ENCODE measurements at regions not wholly inside any gene's neighbourhood (a gene's known extent, or its start where the extent isn't known, plus 50 kb on each side); places are given as distances from the start of the nearest gene placed in this dataset.
A peak's percentile ranks its signal among the peaks of the same experiment; 100 is the strongest.

GRCh38 chr5:172564883-172565282 lies 76.2 kb upstream of the NEURL1B start:
- Histone ChIP-seq H3K9me3 (replicated peaks) (no peaks in the 10 kb centered on the region), H3K27ac (no peak overlapping the region), H3K4me1 (replicated peaks) (no peaks in the 10 kb centered on the region), H3K27me3 (replicated peaks) (peaks cover 8% of the 10 kb centered on the region; the same call in 1 of the 2 replicates), H3K4me3 (no peak overlapping the region), H3K36me3 (no peaks in the 10 kb centered on the region)
- no peak for DNase-seq (ENCODE audit: low read depth in 1 of 2, low spot score in 2 of 2)

- peaks cover 8% of the 10 kb centered on the region; the same call in 1 of the 2 replicates for H3K27me3 ChIP-seq (replicated peaks)
- no peaks in the 10 kb centered on the region for H3K4me1 ChIP-seq (replicated peaks)
- H3K4me3 ChIP-seq: no peak overlapping the region
- no peaks in the 10 kb centered on the region for H3K9me3 ChIP-seq (replicated peaks)
- H3K36me3 ChIP-seq: no peaks in the 10 kb centered on the region
- no peak for DNase-seq (ENCODE audit: low read depth in 1 of 2, low spot score in 2 of 2)
- H3K27ac ChIP-seq: no peak overlapping the region
Measured at GRCh38 chr5:172564188-172564587, 76.9 kb upstream of the NEURL1B start.

GRCh38 chr5:172562443-172562842 lies 78.6 kb upstream of the NEURL1B start:
- H3K9me3 ChIP-seq (replicated peaks): no peaks in the 10 kb centered on the region
- DNase-seq (ENCODE audit: low read depth in 1 of 2, low spot score in 2 of 2): no peak
- H3K27me3 ChIP-seq (replicated peaks): peaks cover 8% of the 10 kb centered on the region; the same call in 1 of the 2 replicates
- H3K27ac ChIP-seq: no peak overlapping the region
- no peaks in the 10 kb centered on the region for H3K4me1 ChIP-seq (replicated peaks)
- no peaks in the 10 kb centered on the region for H3K36me3 ChIP-seq
- H3K4me3 ChIP-seq: no peak overlapping the region

GRCh38 chr5:172561151-172561550 lies 79.9 kb upstream of the NEURL1B start:
- Histone ChIP-seq H3K4me1 (replicated peaks) (no peaks in the 10 kb centered on the region), H3K36me3 (no peaks in the 10 kb centered on the region), H3K9me3 (replicated peaks) (no peaks in the 10 kb centered on the region), H3K27ac (no peak overlapping the region), H3K4me3 (no peak overlapping the region), H3K27me3 (replicated peaks) (peaks cover 8% of the 10 kb centered on the region; the same call in 1 of the 2 replicates)
- DNase-seq (ENCODE audit: low read depth in 1 of 2, low spot score in 2 of 2): no peak

DNA sequence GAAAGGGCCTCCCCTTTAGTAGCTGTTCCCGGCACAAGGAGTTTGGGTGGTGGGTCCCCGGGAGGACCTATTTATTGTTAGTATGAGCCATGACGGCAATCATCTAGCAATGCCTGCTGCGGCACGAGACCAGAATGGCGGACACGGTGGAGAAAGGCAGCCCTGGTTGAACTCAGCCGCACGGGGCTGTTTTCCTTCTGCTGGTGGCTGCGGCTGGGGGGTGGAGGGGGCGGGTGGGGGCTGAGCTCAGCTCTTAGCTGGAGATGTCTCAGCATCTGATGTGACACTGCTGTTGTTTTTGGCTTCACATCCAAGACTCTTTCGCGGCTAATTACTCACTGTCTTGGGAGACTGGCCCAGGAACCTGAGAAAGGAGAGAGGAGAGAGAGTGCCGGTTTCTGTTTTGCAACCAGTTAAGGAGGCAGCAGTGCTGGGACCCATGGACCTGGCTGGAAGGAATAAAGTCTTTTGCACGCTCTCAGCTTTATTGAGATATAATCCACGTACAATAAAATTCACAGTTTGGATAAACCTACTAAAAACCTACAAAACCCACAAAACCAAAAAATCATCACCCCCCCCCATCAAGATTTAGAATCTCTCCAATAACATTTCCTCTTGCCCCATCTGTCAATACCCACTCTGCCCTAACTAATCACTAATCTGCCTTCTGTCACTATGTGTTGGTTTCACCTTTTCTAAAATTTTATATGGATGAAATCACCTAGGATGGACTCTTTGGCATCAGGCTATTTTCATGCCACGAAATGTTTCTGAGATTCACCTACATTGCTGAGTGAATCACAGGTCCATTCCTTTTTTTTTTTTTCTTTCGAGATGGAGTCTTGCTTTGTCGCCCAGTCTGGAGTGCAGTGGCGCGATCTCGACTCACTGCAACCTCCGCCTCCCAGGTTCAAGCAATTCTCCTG lies 81.8 kb upstream of the NEURL1B start:
- Histone ChIP-seq H3K27ac (no peak overlapping the region), H3K9me3 (replicated peaks) (no peaks in the 10 kb centered on the region), H3K36me3 (no peaks in the 10 kb centered on the region), H3K27me3 (replicated peaks) (peaks cover under 1% of the 10 kb centered on the region; the same call in 1 of the 2 replicates), H3K4me1 (replicated peaks) (no peaks in the 10 kb centered on the region), H3K4me3 (no peak overlapping the region)
- DNase-seq (ENCODE audit: low read depth in 1 of 2, low spot score in 2 of 2): peak; percentile 59 to 78

DNA sequence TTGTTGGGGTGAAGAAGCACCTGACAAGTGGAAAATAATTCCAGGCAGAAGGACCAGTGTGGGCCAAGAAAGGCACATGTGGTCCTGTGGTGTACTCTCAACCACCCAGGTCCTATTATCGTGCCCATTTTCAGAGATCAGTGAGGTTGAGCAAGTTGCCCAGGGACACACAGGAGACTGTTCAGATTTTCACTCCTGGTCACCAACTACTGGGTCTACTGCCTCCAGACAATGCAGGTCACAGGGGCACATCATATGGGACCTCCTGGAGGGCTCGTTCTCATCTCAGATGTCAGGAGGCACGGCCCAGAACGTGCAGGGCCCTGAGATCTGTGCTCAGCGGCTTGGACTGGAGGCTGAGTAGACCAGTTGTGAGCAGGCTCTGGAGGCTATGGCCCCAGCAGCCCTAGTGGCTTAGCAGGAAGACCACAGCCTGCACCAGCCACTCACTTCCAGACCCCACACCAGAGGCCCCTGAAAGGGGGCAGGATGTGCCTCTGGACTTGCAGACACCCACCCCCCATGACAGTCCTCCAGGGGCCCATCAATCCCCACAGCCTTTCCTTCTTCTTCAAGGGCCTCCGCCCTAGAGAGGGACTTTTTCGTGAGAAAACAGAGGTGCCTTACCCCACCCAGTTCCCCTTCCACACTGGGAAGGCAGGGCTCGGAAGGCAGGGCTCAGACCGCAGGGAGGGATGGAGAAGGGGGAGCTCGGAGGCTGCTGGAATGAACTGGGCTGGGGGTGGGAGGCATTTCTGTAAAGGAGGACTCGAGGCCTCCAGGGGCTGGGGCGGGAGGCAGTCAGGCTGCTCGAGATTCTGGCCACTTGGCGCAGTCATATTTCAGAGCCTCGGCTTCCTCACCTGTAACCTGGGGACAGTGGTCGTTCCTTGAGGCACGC lies 82.7 kb upstream of the NEURL1B start:
- no peak for DNase-seq (ENCODE audit: low read depth in 1 of 2, low spot score in 2 of 2)
- Histone ChIP-seq H3K4me1 (replicated peaks) (no peaks in the 10 kb centered on the region), H3K36me3 (no peaks in the 10 kb centered on the region), H3K9me3 (replicated peaks) (no peaks in the 10 kb centered on the region), H3K27ac (no peak overlapping the region), H3K4me3 (no peak overlapping the region), H3K27me3 (replicated peaks) (no peaks in the 10 kb centered on the region; the same call in 1 of the 2 replicates)

DNA sequence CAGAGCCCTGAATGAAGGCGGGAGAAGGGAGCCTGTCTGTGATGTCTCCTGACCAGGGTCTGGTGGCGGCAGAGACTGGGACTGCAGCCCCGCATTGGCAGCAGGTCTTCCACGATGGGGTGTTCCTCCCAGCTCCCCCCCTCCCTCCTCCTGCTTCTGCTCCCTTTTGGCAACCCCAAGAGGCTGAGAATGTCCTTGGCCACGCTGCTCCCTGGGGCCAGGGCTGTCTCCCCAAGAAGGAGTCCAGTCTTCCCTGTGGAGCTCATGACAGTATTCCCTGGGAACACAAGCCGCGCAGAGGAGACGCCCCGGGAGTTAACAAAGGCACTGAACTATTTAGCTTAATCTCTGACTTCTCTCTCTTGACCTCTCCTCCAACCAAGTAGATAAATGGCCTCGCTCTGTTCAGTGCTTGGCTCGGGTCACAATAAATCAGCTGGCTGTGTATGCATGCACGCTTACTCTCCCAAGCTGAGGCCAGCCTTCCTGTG lies 84.0 kb upstream of the NEURL1B start:
- Histone ChIP-seq H3K27ac (no peak overlapping the region), H3K36me3 (no peaks in the 10 kb centered on the region), H3K27me3 (replicated peaks) (peaks cover 4% of the 10 kb centered on the region), H3K9me3 (replicated peaks) (no peaks in the 10 kb centered on the region), H3K4me3 (no peak overlapping the region), H3K4me1 (replicated peaks) (no peaks in the 10 kb centered on the region)
- DNase-seq (ENCODE audit: low read depth in 1 of 2, low spot score in 2 of 2): no peak

DNA sequence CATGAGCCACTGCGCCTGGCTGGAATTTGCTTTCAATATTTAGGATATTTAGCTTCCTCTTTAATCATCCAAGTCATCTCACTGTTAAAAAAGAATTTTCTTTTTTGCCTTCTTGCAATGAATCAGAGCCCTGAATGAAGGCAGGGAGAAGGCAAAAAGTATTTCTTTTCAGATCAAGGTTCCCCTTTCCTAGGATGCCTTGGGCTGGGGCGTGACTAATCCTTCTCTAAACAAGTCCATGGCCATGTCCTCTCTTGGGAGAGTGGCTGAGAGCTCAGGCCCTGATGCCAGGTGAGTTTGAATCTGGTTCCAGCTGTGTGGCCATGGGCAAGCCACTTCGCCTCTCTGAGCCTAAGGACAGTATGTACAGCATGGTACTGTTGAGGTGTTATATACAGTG lies 84.8 kb upstream of the NEURL1B start:
- DNase-seq (ENCODE audit: low read depth in 1 of 2, low spot score in 2 of 2): no peak

DNA sequence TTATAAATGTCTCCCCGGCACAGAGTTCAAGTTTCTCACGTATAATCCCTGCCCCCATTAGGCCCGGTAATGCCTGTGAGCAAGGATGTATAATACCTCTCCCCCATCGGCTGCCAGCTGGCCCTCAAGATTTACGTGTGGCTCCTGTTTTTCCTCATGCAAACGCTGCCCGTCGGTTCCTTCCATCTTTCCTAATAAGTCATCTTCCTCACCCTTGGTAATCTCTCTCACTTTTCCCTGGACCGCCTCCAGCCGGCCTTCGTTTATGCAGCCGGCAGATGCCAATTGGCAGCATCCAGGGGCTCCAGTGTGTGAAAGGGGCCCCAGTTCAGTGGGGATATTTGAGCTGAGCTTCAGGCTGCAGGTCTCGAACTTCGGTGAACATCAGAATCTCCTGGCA lies 86.5 kb upstream of the NEURL1B start:
- Histone ChIP-seq H3K4me3 (no peak overlapping the region), H3K36me3 (no peaks in the 10 kb centered on the region)

More for the DNA sequence above, 84.8 kb upstream of the NEURL1B start:
- peaks cover 4% of the 10 kb centered on the region for H3K27me3 ChIP-seq (replicated peaks)
- H3K4me3 ChIP-seq: no peak overlapping the region
- H3K27ac ChIP-seq: no peak overlapping the region
- no peaks in the 10 kb centered on the region for H3K4me1 ChIP-seq (replicated peaks)
- no peaks in the 10 kb centered on the region for H3K9me3 ChIP-seq (replicated peaks)
- H3K36me3 ChIP-seq: no peaks in the 10 kb centered on the region

GRCh38 chr5:172553903-172554302 lies 87.2 kb upstream of the NEURL1B start:
- no peak overlapping the region for H3K4me3 ChIP-seq
- no peak overlapping the region for H3K27ac ChIP-seq
- no peaks in the 10 kb centered on the region for H3K9me3 ChIP-seq (replicated peaks)
- H3K4me1 ChIP-seq (replicated peaks): no peaks in the 10 kb centered on the region
- H3K36me3 ChIP-seq: no peaks in the 10 kb centered on the region
- peaks cover 4% of the 10 kb centered on the region for H3K27me3 ChIP-seq (replicated peaks)
- no peak for DNase-seq (ENCODE audit: low read depth in 1 of 2, low spot score in 2 of 2)

More for the DNA sequence above, 86.5 kb upstream of the NEURL1B start:
- Histone ChIP-seq H3K27me3 (replicated peaks) (peaks cover 4% of the 10 kb centered on the region), H3K27ac (no peak overlapping the region), H3K4me1 (replicated peaks) (no peaks in the 10 kb centered on the region), H3K9me3 (replicated peaks) (no peaks in the 10 kb centered on the region)
- no peak for DNase-seq (ENCODE audit: low read depth in 1 of 2, low spot score in 2 of 2)

DNA sequence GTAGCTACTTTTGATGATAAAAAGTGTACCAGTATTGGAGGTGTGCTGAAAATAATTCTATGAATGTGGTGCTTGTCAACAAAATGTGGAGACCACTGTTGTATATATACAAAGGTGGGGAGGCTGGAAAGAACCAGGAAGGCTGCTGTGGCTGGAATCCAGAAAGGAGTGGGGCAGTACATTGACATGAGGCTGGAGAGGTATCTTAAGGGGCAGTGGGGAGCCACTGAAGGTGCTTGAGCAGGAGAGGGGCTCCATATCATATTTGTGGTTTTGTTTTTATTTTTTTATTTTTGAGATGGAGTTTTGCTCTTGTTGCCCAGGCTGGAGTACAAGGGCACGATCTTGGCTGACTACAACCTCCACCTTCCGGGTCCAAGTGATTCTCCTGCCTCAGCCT lies 87.9 kb upstream of the NEURL1B start:
- Histone ChIP-seq H3K36me3 (no peaks in the 10 kb centered on the region), H3K4me3 (no peak overlapping the region), H3K27ac (no peak overlapping the region), H3K27me3 (replicated peaks) (peaks cover 4% of the 10 kb centered on the region), H3K4me1 (replicated peaks) (no peaks in the 10 kb centered on the region), H3K9me3 (replicated peaks) (no peaks in the 10 kb centered on the region)
- no peak for DNase-seq (ENCODE audit: low read depth in 1 of 2, low spot score in 2 of 2)

DNA sequence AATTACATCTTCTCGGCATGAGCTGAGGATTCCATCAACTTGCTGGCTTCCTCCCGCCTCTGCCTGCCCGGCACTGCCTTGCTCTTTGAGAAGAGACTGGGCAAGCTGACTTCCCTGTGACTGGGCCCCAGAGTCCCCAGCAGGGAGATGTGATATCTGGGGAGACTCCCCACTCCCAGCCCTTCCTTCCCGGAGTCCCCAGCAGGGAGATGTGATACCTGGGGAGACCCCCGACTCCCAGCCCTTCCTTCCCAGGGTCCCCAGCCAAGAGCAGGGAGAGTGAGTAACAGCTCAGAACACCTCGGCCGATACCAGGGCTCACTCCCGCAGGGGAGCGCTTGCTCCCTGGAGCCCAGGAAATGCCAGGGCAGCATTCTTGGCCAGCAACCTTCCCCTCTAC lies 90.1 kb upstream of the NEURL1B start:
- H3K27ac ChIP-seq: no peak overlapping the region
- no peaks in the 10 kb centered on the region for H3K4me1 ChIP-seq (replicated peaks)
- H3K27me3 ChIP-seq (replicated peaks): peaks cover 4% of the 10 kb centered on the region
- H3K4me3 ChIP-seq: no peak overlapping the region
- no peak for DNase-seq (ENCODE audit: low read depth in 1 of 2, low spot score in 2 of 2)
- no peaks in the 10 kb centered on the region for H3K9me3 ChIP-seq (replicated peaks)
- no peaks in the 10 kb centered on the region for H3K36me3 ChIP-seq

- Histone ChIP-seq H3K27me3 (replicated peaks) (peaks cover 4% of the 10 kb centered on the region), H3K27ac (no peak overlapping the region), H3K4me1 (replicated peaks) (no peaks in the 10 kb centered on the region), H3K9me3 (replicated peaks) (no peaks in the 10 kb centered on the region), H3K36me3 (no peaks in the 10 kb centered on the region), H3K4me3 (no peak overlapping the region)
- no peak for DNase-seq (ENCODE audit: low read depth in 1 of 2, low spot score in 2 of 2)
Measured at GRCh38 chr5:172550096-172550765, 90.8 kb upstream of the NEURL1B start.
